ENCODE measurements at regions not wholly inside any gene's neighbourhood (a gene's known extent, or its start where the extent isn't known, plus 50 kb on each side); places are given as distances from the start of the nearest gene placed in this dataset.

GRCh38 chr1:30415171-30415940 is 308.0 kb downstream of the MATN1 start:
- no peaks in the 10 kb centered on the region for H3K9me3 ChIP-seq (ENCODE audit: severe bottlenecking)
- H3K27me3 ChIP-seq (ENCODE audit: insufficient read depth, low read depth, severe bottlenecking) = no peaks in the 10 kb centered on the region
- no peak overlapping the region for H3K27ac ChIP-seq
- DNase-seq = no peak
- H3K36me3 ChIP-seq = no peaks in the 10 kb centered on the region
- TF ChIP-seq CTCF (IDR thresholded peaks at IDR 0.05; ENCODE audit: low read depth, low read length) = no peak
- H3K4me3 ChIP-seq (ENCODE audit: low read depth, low read length) = no peak overlapping the region

- no peak overlapping the region for H3K27ac ChIP-seq
- H3K9me3 ChIP-seq (ENCODE audit: severe bottlenecking) = no peaks in the 10 kb centered on the region
- no peaks in the 10 kb centered on the region for H3K36me3 ChIP-seq
- H3K27me3 ChIP-seq (ENCODE audit: insufficient read depth, low read depth, severe bottlenecking) = no peaks in the 10 kb centered on the region
- no peak overlapping the region for H3K4me3 ChIP-seq (ENCODE audit: low read depth, low read length)
- DNase-seq = no peak
- no peak for TF ChIP-seq CTCF (IDR thresholded peaks at IDR 0.05; ENCODE audit: low read depth, low read length)
These were observed 308.6 kb downstream of the MATN1 start for GRCh38 chr1:30414851-30415165.

GRCh38 chr1:30414086-30414850 is 309.1 kb downstream of the MATN1 start:
- no peak for TF ChIP-seq CTCF (IDR thresholded peaks at IDR 0.05; ENCODE audit: low read depth, low read length)
- Histone ChIP-seq H3K36me3 (no peaks in the 10 kb centered on the region), H3K4me3 (ENCODE audit: low read depth, low read length) (no peak overlapping the region), H3K27me3 (ENCODE audit: insufficient read depth, low read depth, severe bottlenecking) (no peaks in the 10 kb centered on the region), H3K9me3 (ENCODE audit: severe bottlenecking) (no peaks in the 10 kb centered on the region), H3K27ac (no peak overlapping the region)
- no peak for DNase-seq

- Histone ChIP-seq H3K27ac (no peak overlapping the region), H3K9me3 (ENCODE audit: severe bottlenecking) (no peaks in the 10 kb centered on the region), H3K4me3 (ENCODE audit: low read depth, low read length) (no peak overlapping the region), H3K27me3 (ENCODE audit: insufficient read depth, low read depth, severe bottlenecking) (no peaks in the 10 kb centered on the region), H3K36me3 (no peaks in the 10 kb centered on the region)
- DNase-seq = no peak
- TF ChIP-seq CTCF (IDR thresholded peaks at IDR 0.05; ENCODE audit: low read depth, low read length) = no peak
These were observed 309.8 kb downstream of the MATN1 start for GRCh38 chr1:30413606-30414005.

- H3K9me3 ChIP-seq (ENCODE audit: severe bottlenecking) = no peaks in the 10 kb centered on the region
- no peak overlapping the region for H3K27ac ChIP-seq
- H3K4me3 ChIP-seq (ENCODE audit: low read depth, low read length) = no peak overlapping the region
- H3K27me3 ChIP-seq (ENCODE audit: insufficient read depth, low read depth, severe bottlenecking) = no peaks in the 10 kb centered on the region
- no peak for DNase-seq
- no peak for TF ChIP-seq CTCF (IDR thresholded peaks at IDR 0.05; ENCODE audit: low read depth, low read length)
- H3K36me3 ChIP-seq = no peaks in the 10 kb centered on the region
These were observed 310.3 kb downstream of the MATN1 start for GRCh38 chr1:30413111-30413440.
